ENCODE measurements at regions not wholly inside any gene's neighbourhood (a gene's known extent, or its start where the extent isn't known, plus 50 kb on each side); places are given as distances from the start of the nearest gene placed in this dataset.
"Not testable (repeated sequence)": the region's sequence is repeated elsewhere in the genome, so short reads cannot be mapped to it uniquely, and the experiment has no call there.

GRCh38 chr18:41690332-41691127 is 264.5 kb upstream of the PIK3C3 start:
- DNase-seq, result no peak

GRCh38 chr18:41687138-41687537 is 267.9 kb upstream of the PIK3C3 start:
- no peak for DNase-seq

- no peak for DNase-seq
These were observed 273.7 kb upstream of the PIK3C3 start for GRCh38 chr18:41681138-41681880.

- DNase-seq, result no peak
These were observed 280.5 kb upstream of the PIK3C3 start for GRCh38 chr18:41674506-41674905.

- DNase-seq, result no peak
These were observed 288.8 kb upstream of the PIK3C3 start for GRCh38 chr18:41666231-41666630.

- no peak for DNase-seq
These were observed 289.8 kb upstream of the PIK3C3 start for GRCh38 chr18:41665210-41665609.

GRCh38 chr18:41660654-41661053 is 294.4 kb upstream of the PIK3C3 start:
- DNase-seq, result no peak

GRCh38 chr18:41659438-41660130 is 295.4 kb upstream of the PIK3C3 start:
- DNase-seq, result no peak

- no peak for DNase-seq
These were observed 297.8 kb upstream of the PIK3C3 start for GRCh38 chr18:41657189-41657588.

- no peak for DNase-seq
These were observed 300.0 kb upstream of the PIK3C3 start for GRCh38 chr18:41655074-41655473.

- no peak for DNase-seq
These were observed 307.1 kb upstream of the PIK3C3 start for GRCh38 chr18:41647914-41648313.

- no peak for DNase-seq
These were observed 308.0 kb upstream of the PIK3C3 start for GRCh38 chr18:41646915-41647620.

- DNase-seq, result no peak
These were observed 309.3 kb upstream of the PIK3C3 start for GRCh38 chr18:41645589-41646360.

- DNase-seq, result no peak
These were observed 310.6 kb upstream of the PIK3C3 start for GRCh38 chr18:41644466-41644865.

GRCh38 chr18:41643427-41643826 is 311.6 kb upstream of the PIK3C3 start:
- no peak for DNase-seq

- DNase-seq, result no peak
These were observed 312.3 kb upstream of the PIK3C3 start for GRCh38 chr18:41642756-41643155.

- no peak for DNase-seq
These were observed 315.8 kb upstream of the PIK3C3 start for GRCh38 chr18:41639218-41639617.

- DNase-seq, result not testable (repeated sequence)
These were observed 323.2 kb upstream of the PIK3C3 start for GRCh38 chr18:41631723-41632285.

- DNase-seq, result no peak
These were observed 324.7 kb upstream of the PIK3C3 start for GRCh38 chr18:41630232-41630886.

- no peak for DNase-seq
These were observed 330.6 kb upstream of the PIK3C3 start for GRCh38 chr18:41624460-41624859.

- no peak for DNase-seq
These were observed 333.9 kb upstream of the PIK3C3 start for GRCh38 chr18:41621177-41621576.
